ENCODE measurements at regions not wholly inside any gene's neighbourhood (a gene's known extent, or its start where the extent isn't known, plus 50 kb on each side); places are given as distances from the start of the nearest gene placed in this dataset.

- ATAC-seq (no peak), DNase-seq (ENCODE audit: low read depth, low spot score) (no peak)
- Histone ChIP-seq H3K4me3 (ENCODE audit: low read depth in 2 of 2, low read length in 2 of 2) (no peak overlapping the region), H3K9me3 (ENCODE audit: control insufficient read depth, insufficient read depth, low read depth, low read length) (no peaks in the 10 kb centered on the region), H3K36me3 (ENCODE audit: control insufficient read depth, insufficient read depth, low read length) (no peaks in the 10 kb centered on the region), H3K27ac (ENCODE audit: low read length) (no peak overlapping the region), H3K27me3 (ENCODE audit: control insufficient read depth, insufficient read depth, low read length) (no peaks in the 10 kb centered on the region), H3K4me1 (ENCODE audit: control insufficient read depth, insufficient read depth, low read length) (no peaks in the 10 kb centered on the region)
- in situ Hi-C loops (cut with HindIII; ENCODE audit: low pct_unique_long_range_greater_than_20kb, low sequenced_read_pairs) (no loop called here), intact Hi-C loops (cut with micrococcal nuclease; ENCODE audit: unreplicated experiment) (no loop called here)
- POLR2A ChIA-PET, result no interaction called here
- CTCF ChIA-PET, result no interaction called here
- BruUV-seq (replicated peaks), result no TSS peak
- TF ChIP-seq CTCF (IDR thresholded peaks at IDR 0.05), result no peak
- no peak for TF ChIP-seq SIN3A (IDR thresholded peaks at IDR 0.05; ENCODE audit: borderline replicate concordance, insufficient read depth, low read depth, low read length)
- no peak for TF ChIP-seq REST (IDR thresholded peaks at IDR 0.05; ENCODE audit: insufficient read depth in 1 of 2, low read depth in 2 of 2, low read length in 1 of 2)
- no peak for TF ChIP-seq POLR2AphosphoS5 (IDR thresholded peaks at IDR 0.05; ENCODE audit: low read depth, low read length)
- no peak for TF ChIP-seq TCF7L2 (IDR thresholded peaks at IDR 0.05; ENCODE audit: low read depth, low read length)
Observed at GRCh38 chr11:41978945-41979344, 519.5 kb upstream of the LRRC4C start.

- TF ChIP-seq TCF7L2 (IDR thresholded peaks at IDR 0.05; ENCODE audit: low read depth, low read length) (no peak), REST (IDR thresholded peaks at IDR 0.05; ENCODE audit: insufficient read depth in 1 of 2, low read depth in 2 of 2, low read length in 1 of 2) (no peak), POLR2AphosphoS5 (IDR thresholded peaks at IDR 0.05; ENCODE audit: low read depth, low read length) (no peak), SIN3A (IDR thresholded peaks at IDR 0.05; ENCODE audit: borderline replicate concordance, insufficient read depth, low read depth, low read length) (no peak), CTCF (IDR thresholded peaks at IDR 0.05) (no peak)
- no peaks in the 10 kb centered on the region for H3K4me1 ChIP-seq (ENCODE audit: control insufficient read depth, insufficient read depth, low read length)
- no peak for DNase-seq (ENCODE audit: low read depth, low spot score)
- BruUV-seq (replicated peaks), result no TSS peak
- ChIA-PET POLR2A (no interaction called here), CTCF (no interaction called here)
- H3K4me3 ChIP-seq (ENCODE audit: low read depth in 2 of 2, low read length in 2 of 2), result no peak overlapping the region
- H3K9me3 ChIP-seq (ENCODE audit: control insufficient read depth, insufficient read depth, low read depth, low read length), result no peaks in the 10 kb centered on the region
- intact Hi-C loops (cut with micrococcal nuclease; ENCODE audit: unreplicated experiment), result no loop called here
- H3K27me3 ChIP-seq (ENCODE audit: control insufficient read depth, insufficient read depth, low read length), result no peaks in the 10 kb centered on the region
- no peak overlapping the region for H3K27ac ChIP-seq (ENCODE audit: low read length)
- H3K36me3 ChIP-seq (ENCODE audit: control insufficient read depth, insufficient read depth, low read length), result no peaks in the 10 kb centered on the region
- in situ Hi-C loops (cut with HindIII; ENCODE audit: low pct_unique_long_range_greater_than_20kb, low sequenced_read_pairs), result no loop called here
- no peak for ATAC-seq
Observed at GRCh38 chr11:41980741-41981140, 521.3 kb upstream of the LRRC4C start.

Data from Panc1 (cell line).